Esophagus (tissue), 2 donors: ENCODE measurements at regions not wholly inside any gene's neighbourhood (a gene's known extent, or its start where the extent isn't known, plus 50 kb on each side); places are given as distances from the start of the nearest gene placed in this dataset.

Source experiments
- H3K27ac ChIP-seq, 2 donors: one replicate each; pipeline ENCODE4 v1.5.1; 2013; ENCODE audit warnings: low read depth in 2 of 2, mild to moderate bottlenecking in 2 of 2, inconsistent platforms in 1 of 2, low read length in 1 of 2, moderate library complexity in 1 of 2
- H3K27me3 ChIP-seq, 2 donors: one replicate each; pipeline ENCODE4 v1.6.1; 2013; ENCODE audit warnings: low read length in 2 of 2, control low read depth in 1 of 2, mild to moderate bottlenecking in 1 of 2; ENCODE audit not compliant: insufficient read depth in 2 of 2, control insufficient read depth in 1 of 2
- H3K36me3 ChIP-seq, 2 donors: one replicate each; pipeline ENCODE4 v1.6.1; 2013; ENCODE audit warnings: low read length in 1 of 2; ENCODE audit not compliant: control insufficient read depth in 2 of 2, insufficient read depth in 2 of 2
- H3K4me1 ChIP-seq, 2 donors: one replicate each; pipeline ENCODE4 v1.6.1; 2013; ENCODE audit warnings: low read length in 1 of 2; ENCODE audit not compliant: control insufficient read depth in 2 of 2, insufficient read depth in 2 of 2
- H3K4me3 ChIP-seq, 2 donors: one replicate each; pipeline ENCODE4 v1.5.1; 2013; ENCODE audit warnings: low read length in 2 of 2, mild to moderate bottlenecking in 2 of 2, low read depth in 1 of 2, moderate library complexity in 1 of 2
- H3K9me3 ChIP-seq, 2 donors: one replicate each; pipeline ENCODE4 v1.6.1; 2013; ENCODE audit warnings: mild to moderate bottlenecking in 2 of 2, low read depth in 1 of 2, low read length in 1 of 2, moderate library complexity in 1 of 2; ENCODE audit not compliant: control insufficient read depth in 2 of 2, insufficient read depth in 1 of 2
- WGBS, 2 donors: extraction: QIAGEN DNeasy Blood & Tissue Kit; methylation state at CpG; one replicate each; pipeline ENCODE4 v1.1.7; 2013; 5-methylcytosine and 5-hydroxymethylcytosine counted together
- donor health status: healthy with polysubstance abuse.
- donor health status: Bipolar disorder and iron deficiency.

GRCh38 chr5:57324861-57325260 is 151.0 kb downstream of the GPBP1 start:
- Histone ChIP-seq H3K4me3 (no peak overlapping the region), H3K36me3 (no peaks in the 10 kb centered on the region), H3K9me3 (peaks cover 0 to 2% of the 10 kb centered on the region in 2 donors), H3K4me1 (no peaks in the 10 kb centered on the region), H3K27ac (no peak overlapping the region), H3K27me3 (no peaks in the 10 kb centered on the region)
- 83 to 85% methylated on average over 4 of the region's 4 CpGs for WGBS, 2 donors

DNA sequence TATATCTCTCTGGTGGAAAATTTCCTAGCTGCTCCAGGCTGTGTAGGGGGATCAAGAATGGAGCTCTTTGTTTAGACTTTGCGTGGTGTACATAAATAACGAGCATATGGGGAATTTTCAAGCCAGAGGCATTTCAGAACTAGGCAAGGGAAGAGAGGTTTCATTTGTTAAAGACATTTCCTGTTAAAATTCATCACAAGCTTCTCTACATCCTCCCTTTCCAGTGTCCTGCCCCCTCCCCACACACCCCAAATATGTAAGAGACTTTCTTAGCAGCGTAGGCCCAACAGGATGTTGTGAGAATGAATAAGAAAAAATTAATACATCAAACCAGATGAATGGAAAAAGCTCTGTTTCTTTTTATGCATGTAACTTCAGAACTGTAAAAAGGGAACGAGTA is 150.3 kb downstream of the GPBP1 start:
- H3K27ac ChIP-seq = no peak overlapping the region
- peaks cover 0 to 2% of the 10 kb centered on the region in 2 donors for H3K9me3 ChIP-seq
- no peaks in the 10 kb centered on the region for H3K4me1 ChIP-seq
- WGBS, 2 donors = 62 to 64% methylated on average over 4 of the region's 4 CpGs
- no peaks in the 10 kb centered on the region for H3K27me3 ChIP-seq
- no peaks in the 10 kb centered on the region for H3K36me3 ChIP-seq
- H3K4me3 ChIP-seq = no peak overlapping the region

GRCh38 chr5:57320582-57320981 is 146.7 kb downstream of the GPBP1 start:
- Histone ChIP-seq H3K36me3 (no peaks in the 10 kb centered on the region), H3K4me1 (no peaks in the 10 kb centered on the region), H3K4me3 (no peak overlapping the region), H3K9me3 (no peaks in the 10 kb centered on the region), H3K27ac (no peak overlapping the region), H3K27me3 (no peaks in the 10 kb centered on the region)
- 61 to 68% methylated on average over 6 of the region's 6 CpGs for WGBS, 2 donors

GRCh38 chr5:57319628-57320027 is 145.8 kb downstream of the GPBP1 start:
- WGBS, 2 donors = 92 to 98% methylated on average over 4 of the region's 4 CpGs

DNA sequence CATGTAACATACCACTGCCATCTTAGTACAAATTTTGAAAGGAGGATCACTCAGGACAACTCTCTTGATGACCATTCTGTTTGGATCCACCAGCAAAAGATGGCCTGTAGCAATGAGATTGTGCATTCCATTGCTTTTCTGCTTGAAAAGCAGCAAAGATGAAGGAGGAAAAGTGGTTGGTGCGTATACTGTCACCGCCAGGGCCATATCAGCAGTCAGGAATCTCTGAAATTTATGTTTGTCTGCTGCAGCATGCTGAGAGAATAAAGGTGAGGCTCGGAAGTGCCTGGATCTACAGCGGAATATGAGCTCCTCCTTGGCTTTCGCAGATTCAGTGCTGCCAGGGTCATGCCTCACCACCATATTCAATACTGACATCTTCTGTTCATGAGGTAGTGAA is 144.4 kb downstream of the GPBP1 start:
- no peak overlapping the region for H3K27ac ChIP-seq
- no peaks in the 10 kb centered on the region for H3K4me1 ChIP-seq
- no peak overlapping the region for H3K4me3 ChIP-seq
- H3K27me3 ChIP-seq = no peaks in the 10 kb centered on the region
- no peaks in the 10 kb centered on the region for H3K9me3 ChIP-seq
- 96 to 97% methylated on average over 5 of the region's 5 CpGs for WGBS, 2 donors
- no peaks in the 10 kb centered on the region for H3K36me3 ChIP-seq

More at GRCh38 chr5:57319628-57320027, 145.8 kb downstream of the GPBP1 start:
- no peaks in the 10 kb centered on the region for H3K9me3 ChIP-seq
- H3K27ac ChIP-seq = no peak overlapping the region
- H3K4me1 ChIP-seq = no peaks in the 10 kb centered on the region
- H3K27me3 ChIP-seq = no peaks in the 10 kb centered on the region
- no peak overlapping the region for H3K4me3 ChIP-seq
- no peaks in the 10 kb centered on the region for H3K36me3 ChIP-seq

- Histone ChIP-seq H3K9me3 (no peaks in the 10 kb centered on the region), H3K4me1 (no peaks in the 10 kb centered on the region), H3K27me3 (no peaks in the 10 kb centered on the region), H3K36me3 (no peaks in the 10 kb centered on the region), H3K27ac (no peak overlapping the region), H3K4me3 (no peak overlapping the region)
- 60 to 65% methylated on average over 5 of the region's 5 CpGs for WGBS, 2 donors
These were observed 143.5 kb downstream of the GPBP1 start for GRCh38 chr5:57317341-57317740.

DNA sequence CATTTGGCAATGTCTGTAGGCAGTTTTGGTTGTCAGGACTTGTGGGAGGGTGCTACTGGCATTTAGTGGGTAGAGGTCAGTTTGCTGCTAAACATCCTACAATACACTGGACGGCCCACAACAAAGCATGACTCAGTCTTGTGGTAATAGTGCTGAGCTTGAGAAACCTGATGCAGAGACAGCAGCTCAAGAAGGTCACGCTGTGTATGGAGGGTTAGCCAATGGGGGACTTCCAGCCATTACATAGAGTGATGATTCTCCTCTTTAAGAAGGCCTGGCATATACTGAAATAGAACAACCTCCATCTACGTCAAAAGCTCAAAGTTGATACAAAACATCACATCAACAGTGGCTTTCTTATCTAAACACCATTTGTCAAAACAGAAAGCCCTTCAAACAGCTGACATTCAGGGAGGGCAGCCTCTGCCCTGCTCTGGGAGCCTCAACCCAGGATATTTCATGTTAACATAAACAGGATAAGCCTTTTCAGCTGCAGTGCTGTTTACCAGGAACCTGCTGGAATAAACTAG is 143.0 kb downstream of the GPBP1 start:
- no peaks in the 10 kb centered on the region for H3K36me3 ChIP-seq
- WGBS, 2 donors = 53 to 60% methylated on average over 3 of the region's 3 CpGs
- H3K27ac ChIP-seq = peak overlapping the region; percentile 3 to 22
- no peaks in the 10 kb centered on the region for H3K9me3 ChIP-seq
- H3K4me1 ChIP-seq = no peaks in the 10 kb centered on the region
- H3K4me3 ChIP-seq = no peak overlapping the region
- H3K27me3 ChIP-seq = no peaks in the 10 kb centered on the region

DNA sequence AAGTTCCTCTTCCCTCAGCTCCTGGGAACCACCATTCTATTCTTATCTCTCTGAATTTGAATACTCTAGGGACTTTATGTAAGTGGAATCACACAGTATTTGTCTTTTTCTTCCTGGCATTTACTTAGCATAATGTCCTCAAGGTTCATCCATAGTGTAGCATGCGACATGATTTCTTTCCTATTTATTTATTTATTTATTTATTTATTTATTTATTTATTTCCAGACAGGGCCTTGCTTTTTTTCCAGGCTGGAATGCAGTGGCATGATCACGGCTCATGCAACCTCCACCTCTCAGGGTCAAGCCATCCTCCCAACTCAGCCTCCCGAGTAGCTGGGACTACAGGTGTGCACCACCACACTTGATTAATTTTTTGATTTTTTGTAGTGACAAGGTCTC is 142.1 kb downstream of the GPBP1 start:
- H3K9me3 ChIP-seq = no peaks in the 10 kb centered on the region
- H3K36me3 ChIP-seq = no peaks in the 10 kb centered on the region
- H3K4me1 ChIP-seq = no peaks in the 10 kb centered on the region
- no peaks in the 10 kb centered on the region for H3K27me3 ChIP-seq
- WGBS, 2 donors = 95 to 96% methylated on average over 3 of the region's 3 CpGs
- no peak overlapping the region for H3K4me3 ChIP-seq
- no peak overlapping the region for H3K27ac ChIP-seq
